ENCODE measurements at regions not wholly inside any gene's neighbourhood (a gene's known extent, or its start where the extent isn't known, plus 50 kb on each side); places are given as distances from the start of the nearest gene placed in this dataset.
A peak's percentile ranks its signal among the peaks of the same experiment; 100 is the strongest.
"Not testable (repeated sequence)": the region's sequence is repeated elsewhere in the genome, so short reads cannot be mapped to it uniquely, and the experiment has no call there.

- WGBS (ENCODE audit: low lambda C conversion rate, missing lambda C conversion rate): 95% methylated on average over 5 of the region's 5 CpGs
- no peaks in the 10 kb centered on the region for H3K27me3 ChIP-seq
- TF ChIP-seq, protein P1, sequence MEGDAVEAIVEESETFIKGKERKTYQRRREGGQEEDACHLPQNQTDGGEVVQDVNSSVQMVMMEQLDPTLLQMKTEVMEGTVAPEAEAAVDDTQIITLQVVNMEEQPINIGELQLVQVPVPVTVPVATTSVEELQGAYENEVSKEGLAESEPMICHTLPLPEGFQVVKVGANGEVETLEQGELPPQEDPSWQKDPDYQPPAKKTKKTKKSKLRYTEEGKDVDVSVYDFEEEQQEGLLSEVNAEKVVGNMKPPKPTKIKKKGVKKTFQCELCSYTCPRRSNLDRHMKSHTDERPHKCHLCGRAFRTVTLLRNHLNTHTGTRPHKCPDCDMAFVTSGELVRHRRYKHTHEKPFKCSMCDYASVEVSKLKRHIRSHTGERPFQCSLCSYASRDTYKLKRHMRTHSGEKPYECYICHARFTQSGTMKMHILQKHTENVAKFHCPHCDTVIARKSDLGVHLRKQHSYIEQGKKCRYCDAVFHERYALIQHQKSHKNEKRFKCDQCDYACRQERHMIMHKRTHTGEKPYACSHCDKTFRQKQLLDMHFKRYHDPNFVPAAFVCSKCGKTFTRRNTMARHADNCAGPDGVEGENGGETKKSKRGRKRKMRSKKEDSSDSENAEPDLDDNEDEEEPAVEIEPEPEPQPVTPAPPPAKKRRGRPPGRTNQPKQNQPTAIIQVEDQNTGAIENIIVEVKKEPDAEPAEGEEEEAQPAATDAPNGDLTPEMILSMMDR (IDR thresholded peaks at IDR 0.05; ENCODE audit: poor library complexity): no peak
- TF ChIP-seq EZH2phosphoT487 (IDR thresholded peaks at IDR 0.05; ENCODE audit: low read depth, severe bottlenecking, unreplicated experiment): no peak
- TF ChIP-seq EZH2 (IDR thresholded peaks at IDR 0.05; ENCODE audit: borderline replicate concordance): no peak
- H3K36me3 ChIP-seq (replicated peaks; ENCODE audit: insufficient read depth, low read depth): no peaks in the 10 kb centered on the region
- H3K4me3 ChIP-seq: no peak overlapping the region
- H3K9me2 ChIP-seq (replicated peaks; ENCODE audit: insufficient read depth): no peaks in the 10 kb centered on the region
- DNase-seq (ENCODE audit: low spot score): no peak
- no peaks in the 10 kb centered on the region for H3K4me1 ChIP-seq (ENCODE audit: insufficient read depth)
- no peak overlapping the region for H2AFZ ChIP-seq
- H3K9me3 ChIP-seq (ENCODE audit: low read depth): no peaks in the 10 kb centered on the region
- H3K79me2 ChIP-seq: no peaks in the 10 kb centered on the region
- no peak overlapping the region for H3K4me2 ChIP-seq
- no peak overlapping the region for H3K27ac ChIP-seq
- no peaks in the 10 kb centered on the region for H4K20me1 ChIP-seq (ENCODE audit: insufficient read depth, poor library complexity, severe bottlenecking)
Observed at GRCh38 chr2:125658583-125658982, 997.4 kb upstream of the GYPC start.

DNA sequence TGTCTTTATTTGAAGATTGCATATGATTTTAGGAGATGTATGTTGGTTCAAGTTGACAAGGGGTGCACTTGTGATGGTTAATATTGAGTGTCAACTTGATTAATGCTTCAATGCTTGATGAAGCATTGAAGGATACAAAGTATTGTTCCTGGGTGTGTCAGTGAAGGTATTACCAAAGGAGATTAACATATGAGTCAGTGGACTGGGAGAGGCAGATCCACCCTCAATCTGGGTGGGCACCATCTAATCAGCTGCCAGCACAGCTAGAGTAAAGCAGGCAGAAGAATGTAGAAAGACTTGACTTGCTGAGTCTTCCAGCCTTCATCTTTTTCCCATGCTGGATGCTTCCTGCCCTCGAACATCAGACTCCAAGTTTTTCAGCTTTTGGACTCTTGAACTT lies 995.6 kb upstream of the GYPC start:
- not testable (repeated sequence) for H2AFZ ChIP-seq; H3K79me2 ChIP-seq; H3K27ac ChIP-seq; H3K27me3 ChIP-seq; H3K36me3 ChIP-seq (replicated peaks; ENCODE audit: insufficient read depth, low read depth); H3K4me3 ChIP-seq; H3K9me3 ChIP-seq (ENCODE audit: low read depth); H3K9me2 ChIP-seq (replicated peaks; ENCODE audit: insufficient read depth); H4K20me1 ChIP-seq (ENCODE audit: insufficient read depth, poor library complexity, severe bottlenecking); H3K4me1 ChIP-seq (ENCODE audit: insufficient read depth); H3K4me2 ChIP-seq; DNase-seq (ENCODE audit: low spot score)
- 59% methylated on average over 1 of the region's 1 CpG for WGBS (ENCODE audit: low lambda C conversion rate, missing lambda C conversion rate)

- Histone ChIP-seq H3K4me1 (ENCODE audit: insufficient read depth) (no peaks in the 10 kb centered on the region), H3K4me2 (no peak overlapping the region), H3K27me3 (no peaks in the 10 kb centered on the region), H3K79me2 (no peaks in the 10 kb centered on the region), H3K9me3 (ENCODE audit: low read depth) (no peaks in the 10 kb centered on the region), H2AFZ (no peak overlapping the region), H3K27ac (no peak overlapping the region), H3K4me3 (no peak overlapping the region), H4K20me1 (ENCODE audit: insufficient read depth, poor library complexity, severe bottlenecking) (no peaks in the 10 kb centered on the region), H3K36me3 (replicated peaks; ENCODE audit: insufficient read depth, low read depth) (no peaks in the 10 kb centered on the region), H3K9me2 (replicated peaks; ENCODE audit: insufficient read depth) (no peaks in the 10 kb centered on the region)
- no peak for TF ChIP-seq EZH2phosphoT487 (IDR thresholded peaks at IDR 0.05; ENCODE audit: low read depth, severe bottlenecking, unreplicated experiment)
- TF ChIP-seq, protein P1 (IDR thresholded peaks at IDR 0.05; ENCODE audit: poor library complexity): no peak
- no peak for TF ChIP-seq EZH2 (IDR thresholded peaks at IDR 0.05; ENCODE audit: borderline replicate concordance)
- no peak for DNase-seq (ENCODE audit: low spot score)
- WGBS (ENCODE audit: low lambda C conversion rate, missing lambda C conversion rate): 62% methylated on average over 3 of the region's 3 CpGs
Observed at GRCh38 chr2:125667630-125668029, 988.3 kb upstream of the GYPC start.

- no peak for TF ChIP-seq EZH2phosphoT487 (IDR thresholded peaks at IDR 0.05; ENCODE audit: low read depth, severe bottlenecking, unreplicated experiment)
- TF ChIP-seq, protein P1 (IDR thresholded peaks at IDR 0.05; ENCODE audit: poor library complexity): no peak
- no peak for TF ChIP-seq EZH2 (IDR thresholded peaks at IDR 0.05; ENCODE audit: borderline replicate concordance)
- Histone ChIP-seq H3K9me2 (replicated peaks; ENCODE audit: insufficient read depth) (no peaks in the 10 kb centered on the region), H3K27me3 (no peaks in the 10 kb centered on the region), H2AFZ (no peak overlapping the region), H3K4me1 (ENCODE audit: insufficient read depth) (no peaks in the 10 kb centered on the region), H3K36me3 (replicated peaks; ENCODE audit: insufficient read depth, low read depth) (no peaks in the 10 kb centered on the region), H3K27ac (no peak overlapping the region), H3K79me2 (no peaks in the 10 kb centered on the region), H3K4me3 (no peak overlapping the region), H3K9me3 (ENCODE audit: low read depth) (no peaks in the 10 kb centered on the region), H4K20me1 (ENCODE audit: insufficient read depth, poor library complexity, severe bottlenecking) (no peaks in the 10 kb centered on the region), H3K4me2 (no peak overlapping the region)
- DNase-seq (ENCODE audit: low spot score): peak; percentile 3
- WGBS (ENCODE audit: low lambda C conversion rate, missing lambda C conversion rate): 70% methylated on average over 4 of the region's 4 CpGs
Observed at GRCh38 chr2:125679903-125680302, 976.1 kb upstream of the GYPC start.
